ENCODE measurements at regions not wholly inside any gene's neighbourhood (a gene's known extent, or its start where the extent isn't known, plus 50 kb on each side); places are given as distances from the start of the nearest gene placed in this dataset.

DNA sequence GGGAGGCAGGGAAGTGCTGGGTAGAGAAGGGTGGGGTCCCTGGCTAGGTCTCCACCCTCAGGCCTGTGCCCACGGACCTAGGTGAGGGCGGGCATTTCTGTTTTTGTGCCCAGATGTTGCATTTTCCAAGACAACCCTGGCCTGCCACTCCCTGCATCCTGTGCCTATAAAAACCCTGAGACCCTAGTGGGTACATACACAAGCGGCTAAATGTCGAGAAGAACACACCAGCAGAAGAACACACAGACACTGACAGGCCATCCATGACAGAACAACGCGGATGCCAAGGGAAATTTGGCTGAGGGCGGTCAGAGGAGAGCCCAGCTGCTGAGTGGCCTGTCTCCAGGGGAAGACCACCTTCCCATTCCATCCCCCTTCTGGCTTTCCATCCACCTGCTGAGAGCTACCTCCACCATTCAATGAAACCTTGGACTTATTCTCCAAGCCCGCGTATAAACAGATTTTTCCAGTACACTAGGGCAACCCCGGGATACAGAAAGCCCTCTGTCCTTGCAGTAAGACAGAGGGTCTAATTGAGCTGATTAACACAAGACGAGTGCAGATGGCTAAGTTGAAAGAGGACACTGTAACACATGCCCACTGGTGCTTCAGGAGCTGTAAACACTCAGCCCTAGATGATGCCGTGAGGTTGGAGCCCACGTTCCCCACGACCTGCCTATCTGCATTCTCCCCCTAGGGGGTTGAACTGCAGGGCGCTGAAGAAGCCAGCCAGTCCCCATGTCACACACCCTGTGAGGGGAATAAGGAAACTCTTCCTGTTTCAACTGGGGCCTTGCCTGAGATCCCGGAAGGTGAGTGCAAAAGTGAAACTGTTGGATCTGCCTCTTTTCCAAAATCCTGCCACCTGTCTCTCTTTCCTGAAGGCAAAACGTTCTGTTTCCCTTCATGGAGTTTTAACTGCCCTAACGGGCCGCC is 147.2 kb upstream of the COX10 start:
- TF ChIP-seq, protein P1, sequence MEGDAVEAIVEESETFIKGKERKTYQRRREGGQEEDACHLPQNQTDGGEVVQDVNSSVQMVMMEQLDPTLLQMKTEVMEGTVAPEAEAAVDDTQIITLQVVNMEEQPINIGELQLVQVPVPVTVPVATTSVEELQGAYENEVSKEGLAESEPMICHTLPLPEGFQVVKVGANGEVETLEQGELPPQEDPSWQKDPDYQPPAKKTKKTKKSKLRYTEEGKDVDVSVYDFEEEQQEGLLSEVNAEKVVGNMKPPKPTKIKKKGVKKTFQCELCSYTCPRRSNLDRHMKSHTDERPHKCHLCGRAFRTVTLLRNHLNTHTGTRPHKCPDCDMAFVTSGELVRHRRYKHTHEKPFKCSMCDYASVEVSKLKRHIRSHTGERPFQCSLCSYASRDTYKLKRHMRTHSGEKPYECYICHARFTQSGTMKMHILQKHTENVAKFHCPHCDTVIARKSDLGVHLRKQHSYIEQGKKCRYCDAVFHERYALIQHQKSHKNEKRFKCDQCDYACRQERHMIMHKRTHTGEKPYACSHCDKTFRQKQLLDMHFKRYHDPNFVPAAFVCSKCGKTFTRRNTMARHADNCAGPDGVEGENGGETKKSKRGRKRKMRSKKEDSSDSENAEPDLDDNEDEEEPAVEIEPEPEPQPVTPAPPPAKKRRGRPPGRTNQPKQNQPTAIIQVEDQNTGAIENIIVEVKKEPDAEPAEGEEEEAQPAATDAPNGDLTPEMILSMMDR (conservative IDR thresholded peaks at IDR 0.05) = no peak
- no peak for TF ChIP-seq ZFX (IDR thresholded peaks at IDR 0.05)

Measured in C4-2B (cell line).